K562 (cell line): ENCODE measurements at regions not wholly inside any gene's neighbourhood (a gene's known extent, or its start where the extent isn't known, plus 50 kb on each side); places are given as distances from the start of the nearest gene placed in this dataset.

Experiments
- ATAC-seq: fragments of 200-7000 bp; cut with Tn5 transposase; 3 replicates; pipeline ENCODE4 v1.9.1; 2020; ENCODE audit warnings: moderate library complexity
- BruUV-seq: library from RNA; stranded (reverse); fragments of 400-500 nt; replicated peaks from 2 replicates; lab custom pipeline; 2021; lab: Mats Ljungman, UMichigan
- CTCF ChIA-PET: fragments of 300-600 bp; formaldehyde crosslinking; extraction: SDS; loops from one replicate; lab custom pipeline; 2021; ENCODE audit warnings: low intra/inter-chr PET ratio; lab: Yijun Ruan, JAX
- POLR2A ChIA-PET: fragments of 300-600, 350-650 bp; sonication (Branson Sonifier 250); formaldehyde crosslinking; extraction: SDS; loops from one replicate; lab custom pipeline; 2021; ENCODE audit warnings: antibody characterized with exemption, inconsistent platforms; lab: Yijun Ruan, JAX
- DNase-seq, 4 experiments: peaks; one replicate each; pipeline versions ENCODE4 v3.0.0 to v3.0.0-alpha.2; 2011 to 2018; ENCODE audit warnings: low spot score in 3 of 4, mixed read lengths in 3 of 4; ENCODE audit errors: extremely low read depth in 1 of 4
- FAIRE-seq: peaks from 2 replicates; lab custom pipeline; 2011; peaks lifted over from hg19 to GRCh38; lab: Jason Lieb, UNC
- H2AFZ ChIP-seq: 2 replicates; pipeline ENCODE4 v1.6.0; 2011; ENCODE audit warnings: low read depth, low read length, control low read depth, inconsistent platforms
- H3K27ac ChIP-seq: fragments of 200-600 bp; 3 replicates; pipeline ENCODE4 v1.8.0; 2011; ENCODE audit warnings: low read depth, mild to moderate bottlenecking, control low read depth, inconsistent platforms, low read length, moderate library complexity, mixed read lengths; ENCODE audit errors: extremely low read depth
- H3K27me3 ChIP-seq, 2 experiments: fragments of 300-600 bp in 1 of 2; 2 replicates in 1 of 2; 3 replicates in 1 of 2; pipeline versions ENCODE4 v1.6.0 to v1.8.0; 2011; ENCODE audit warnings: inconsistent platforms in 2 of 2, low read length in 2 of 2, mild to moderate bottlenecking in 1 of 2, mixed read lengths in 1 of 2, moderate library complexity in 1 of 2; ENCODE audit not compliant: control insufficient read depth in 2 of 2, insufficient read depth in 2 of 2
- H3K36me3 ChIP-seq: fragments of 300-600 bp; 3 replicates; pipeline ENCODE4 v1.8.0; 2011; ENCODE audit warnings: mild to moderate bottlenecking, low read length, inconsistent platforms; ENCODE audit not compliant: control insufficient read depth, insufficient read depth
- H3K4me1 ChIP-seq, 2 experiments: fragments of 200-600 bp in 1 of 2; replicated peaks in 1 of 2; 2 replicates in 1 of 2; 3 replicates in 1 of 2; pipeline versions ENCODE4 v1.5.1 to v1.8.0; 2011; ENCODE audit warnings: inconsistent platforms in 2 of 2, low read length in 2 of 2, mild to moderate bottlenecking in 1 of 2, mixed read lengths in 1 of 2, moderate library complexity in 1 of 2; ENCODE audit not compliant: control insufficient read depth in 2 of 2, insufficient read depth in 2 of 2
- H3K4me2 ChIP-seq: 2 replicates; pipeline ENCODE4 v1.6.1; 2011; ENCODE audit warnings: low read length, control low read depth, inconsistent platforms, mixed read lengths; ENCODE audit not compliant: insufficient read depth
- H3K4me3 ChIP-seq: fragments of 200-600 bp; sonication (generic), shearing (Covaris generic); 2 replicates; pipeline ENCODE4 v1.5.1; 2016; ENCODE audit warnings: control low read depth, inconsistent platforms
- H3K79me2 ChIP-seq: fragments of 200-600 bp; 3 replicates; pipeline ENCODE4 v1.8.0; 2011; ENCODE audit warnings: low read length, inconsistent platforms; ENCODE audit not compliant: control insufficient read depth, insufficient read depth
- H3K9ac ChIP-seq, 2 experiments: 2 replicates each; pipeline versions ENCODE4 v1.6.0 to v1.6.1; 2011; ENCODE audit warnings: low read depth in 2 of 2, low read length in 2 of 2, control low read depth in 1 of 2, inconsistent platforms in 1 of 2, mild to moderate bottlenecking in 1 of 2, mixed read lengths in 1 of 2; ENCODE audit not compliant: insufficient read depth in 1 of 2
- H3K9me1 ChIP-seq: one replicate; pipeline ENCODE4 v1.6.0; 2011; ENCODE audit warnings: inconsistent platforms, mild to moderate bottlenecking, low read length, moderate library complexity; ENCODE audit not compliant: control insufficient read depth, insufficient read depth
- H3K9me3 ChIP-seq: replicated peaks from 2 replicates; pipeline ENCODE4 v1.5.1; 2011; ENCODE audit warnings: low read depth, low read length, inconsistent platforms; ENCODE audit not compliant: control insufficient read depth, insufficient read depth
- H4K20me1 ChIP-seq: replicated peaks from 2 replicates; pipeline ENCODE4 v1.6.1; 2011; ENCODE audit warnings: low read length, inconsistent platforms, mixed read lengths; ENCODE audit not compliant: control insufficient read depth, insufficient read depth
- HIVEP1 ChIP-seq: fragments of 250-450 bp; sonication (Bioruptor Pico); IDR thresholded peaks from 2 replicates; pipeline ENCODE4 v1.4.0; 2020; ENCODE audit warnings: mild to moderate bottlenecking
- WGBS: fragments of 100-300 bp; shearing (Covaris generic); methylation state at CpG from one replicate; pipeline ENCODE4 v1.1.6; 2016; ENCODE audit warnings: low coverage, mixed read lengths; ENCODE audit not compliant: insufficient coverage; ENCODE audit errors: missing lambda C conversion rate; 5-methylcytosine and 5-hydroxymethylcytosine counted together
- in situ Hi-C: fragments of 300-500 bp; cut with MboI; formaldehyde crosslinking; loops from 4 replicates; pipeline ENCODE4 v1.15.0; 2018; ENCODE audit warnings: inconsistent platforms, mixed read lengths
- intact Hi-C: fragments of 100-400 bp; cut with micrococcal nuclease; formaldehyde crosslinking; loops from 2 replicates; pipeline ENCODE4 v1.14.2; 2022
- TF ChIP-seq, protein P1 (sequence below): fragments of 450-650 bp; formaldehyde crosslinking; IDR thresholded peaks from 2 replicates; pipeline ENCODE4 v1.4.0; 2020; ENCODE audit warnings: mild to moderate bottlenecking, mixed read lengths

DNA sequence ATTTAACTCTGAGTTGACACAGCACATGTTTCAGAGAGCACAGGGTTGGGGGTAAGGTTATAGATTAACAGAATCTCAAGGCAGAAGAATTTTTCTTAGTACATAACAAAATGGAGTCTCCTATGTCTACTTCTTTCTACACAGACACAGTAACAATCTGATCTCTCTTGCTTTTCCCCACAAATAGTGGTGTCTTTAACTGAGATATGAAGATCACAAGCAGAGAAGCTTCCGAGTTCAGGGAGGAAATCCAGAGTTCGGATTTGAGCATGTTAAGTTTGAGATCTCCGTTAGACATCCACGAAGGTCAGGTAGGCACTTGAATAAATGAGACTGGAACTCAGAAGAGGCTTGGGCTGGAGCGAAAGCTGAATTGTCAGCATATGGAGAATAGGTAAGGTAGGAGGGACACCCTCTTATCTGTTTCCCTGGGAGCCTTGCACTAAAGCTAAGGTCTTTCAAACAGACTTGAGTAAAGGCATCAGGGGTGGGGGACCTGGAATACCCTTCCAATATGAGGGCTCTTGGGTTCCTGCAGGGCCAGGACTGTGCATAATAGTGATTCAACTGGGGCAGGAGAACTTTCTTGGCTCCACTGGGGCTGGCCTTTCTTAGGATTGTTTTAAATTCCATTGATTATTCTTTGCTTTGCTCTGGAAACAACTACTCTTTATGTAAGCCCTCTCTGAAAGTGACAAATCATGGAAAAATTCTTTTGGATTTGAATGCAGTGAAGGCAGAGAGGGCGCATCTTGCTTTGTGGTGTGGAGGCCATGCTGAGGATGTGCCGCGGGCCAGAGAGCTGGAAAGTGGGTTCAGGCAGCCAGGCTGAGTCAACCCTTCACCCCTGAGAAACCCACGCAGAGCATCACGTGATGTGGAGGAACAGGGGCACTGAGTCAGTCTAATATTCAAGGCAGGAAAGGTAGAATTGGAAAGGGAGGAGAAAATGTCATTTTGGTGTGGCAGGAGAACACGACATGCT, 62.7 kb upstream of the AMPD3 start:
- intact Hi-C loops = no loop called here
- Histone ChIP-seq H3K4me3 (no peak overlapping the region), H3K4me1 (no peaks in the 10 kb centered on the region; a peak in 1 of 5 replicates), H3K79me2 (no peaks in the 10 kb centered on the region), H3K36me3 (no peaks in the 10 kb centered on the region)
- 4% methylated on average over 11 of the region's 11 CpGs for WGBS
- POLR2A ChIA-PET = no interaction called here
- TF ChIP-seq, protein P1, sequence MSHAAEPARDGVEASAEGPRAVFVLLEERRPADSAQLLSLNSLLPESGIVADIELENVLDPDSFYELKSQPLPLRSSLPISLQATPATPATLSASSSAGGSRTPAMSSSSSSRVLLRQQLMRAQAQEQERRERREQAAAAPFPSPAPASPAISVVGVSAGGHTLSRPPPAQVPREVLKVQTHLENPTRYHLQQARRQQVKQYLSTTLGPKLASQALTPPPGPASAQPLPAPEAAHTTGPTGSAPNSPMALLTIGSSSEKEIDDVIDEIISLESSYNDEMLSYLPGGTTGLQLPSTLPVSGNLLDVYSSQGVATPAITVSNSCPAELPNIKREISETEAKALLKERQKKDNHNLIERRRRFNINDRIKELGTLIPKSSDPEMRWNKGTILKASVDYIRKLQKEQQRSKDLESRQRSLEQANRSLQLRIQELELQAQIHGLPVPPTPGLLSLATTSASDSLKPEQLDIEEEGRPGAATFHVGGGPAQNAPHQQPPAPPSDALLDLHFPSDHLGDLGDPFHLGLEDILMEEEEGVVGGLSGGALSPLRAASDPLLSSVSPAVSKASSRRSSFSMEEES (CRISPR knock-in tag) = peak; percentile 75
- TF ChIP-seq HIVEP1 (CRISPR knock-in tag) = no peak
- TF ChIP-seq, all 486 proteins: peak for 1
- Histone ChIP-seq H3K4me2 (no peak overlapping the region), H3K27me3 (peaks cover 18 to 46% of the 10 kb centered on the region in 2 experiments), H3K27ac (no peak overlapping the region), H3K9me3 (no peaks in the 10 kb centered on the region), H4K20me1 (no peaks in the 10 kb centered on the region; the same call in 1 of the 2 replicates), H3K9me1 (peaks cover 1% of the 10 kb centered on the region), H3K9ac (no peak overlapping the region), H2AFZ (no peak overlapping the region)
- no peak for FAIRE-seq
- no peak for DNase-seq
- CTCF ChIA-PET = no interaction called here
- no peak for ATAC-seq
- BruUV-seq = no TSS peak
- in situ Hi-C loops = no loop called here
